GM21619 (cell line): ENCODE measurements at regions not wholly inside any gene's neighbourhood (a gene's known extent, or its start where the extent isn't known, plus 50 kb on each side); places are given as distances from the start of the nearest gene placed in this dataset.

ENCODE experiments used
- ATAC-seq: cut with Tn5 transposase; IDR thresholded peaks from one replicate; pipeline ENCODE4 v1.9.1; 2021; ENCODE audit not compliant: unreplicated experiment

- ATAC-seq: no peak
These were observed 387.3 kb downstream of the HS3ST3B1 start for GRCh38 chr17:14688134-14688533.

GRCh38 chr17:14672830-14673229, 371.9 kb downstream of the HS3ST3B1 start:
- no peak for ATAC-seq

DNA sequence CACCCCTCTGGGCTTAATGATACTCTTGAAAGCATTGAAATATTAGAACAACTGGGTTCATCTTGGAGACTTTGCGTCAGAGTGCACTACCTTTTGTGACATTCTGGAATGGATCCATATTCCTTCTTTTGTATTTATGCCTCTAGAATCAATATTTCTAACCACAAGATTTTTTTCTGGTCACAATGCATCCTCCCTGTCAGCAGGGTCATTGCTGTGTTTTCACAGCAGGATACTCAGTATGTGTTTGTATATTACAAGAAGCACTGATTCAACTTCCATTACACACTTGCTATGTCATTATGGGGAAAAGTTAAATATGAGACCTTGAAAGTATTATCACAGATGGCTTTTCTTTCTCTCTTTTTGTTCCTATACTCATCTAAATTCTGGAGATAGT, 370.0 kb downstream of the HS3ST3B1 start:
- no peak for ATAC-seq

GRCh38 chr17:14664511-14664910, 363.6 kb downstream of the HS3ST3B1 start:
- no peak for ATAC-seq

DNA sequence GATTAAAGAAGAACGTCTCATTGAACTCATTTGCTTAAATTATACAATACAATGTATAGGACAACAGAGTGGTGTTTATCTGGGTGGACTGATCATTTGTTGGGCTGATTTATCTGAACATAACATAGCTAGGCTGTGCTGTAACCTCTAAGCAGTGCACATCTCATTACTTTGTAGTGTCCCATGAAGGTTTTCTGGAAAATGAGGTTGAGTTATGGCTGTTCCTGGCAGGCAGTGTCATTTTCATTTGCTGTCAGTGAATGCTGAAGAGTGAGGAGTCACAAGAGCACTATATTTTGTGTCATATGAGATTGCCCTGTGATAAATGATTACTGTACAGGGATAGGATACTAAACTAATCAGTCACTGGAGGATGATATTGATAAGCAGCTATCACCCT, 340.2 kb downstream of the HS3ST3B1 start:
- no peak for ATAC-seq

DNA sequence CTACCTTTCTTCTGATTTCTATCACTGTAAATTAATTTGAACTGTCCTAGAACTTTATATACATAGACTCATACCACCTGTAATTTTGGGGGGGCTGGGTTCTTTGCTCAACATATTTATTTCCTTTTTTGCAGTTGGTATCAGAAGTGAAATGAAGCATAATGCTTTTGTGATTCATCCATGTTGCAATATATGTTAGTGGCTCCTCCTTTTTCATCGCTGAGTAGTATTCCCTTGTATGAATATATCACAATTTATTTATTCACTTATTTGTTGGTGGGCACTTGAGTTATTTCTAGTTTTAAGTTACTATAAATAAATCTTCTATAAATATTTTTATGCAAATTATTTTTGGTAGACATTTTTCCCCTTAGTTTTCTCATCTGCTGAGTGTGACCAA, 336.4 kb downstream of the HS3ST3B1 start:
- no peak for ATAC-seq

GRCh38 chr17:14630621-14631020, 329.7 kb downstream of the HS3ST3B1 start:
- no peak for ATAC-seq

GRCh38 chr17:14630046-14630445, 329.2 kb downstream of the HS3ST3B1 start:
- no peak for ATAC-seq

- no peak for ATAC-seq
These were observed 321.8 kb downstream of the HS3ST3B1 start for GRCh38 chr17:14622615-14623101.

- ATAC-seq: no peak
These were observed 321.1 kb downstream of the HS3ST3B1 start for GRCh38 chr17:14621826-14622614.

- ATAC-seq: no peak
These were observed 318.9 kb downstream of the HS3ST3B1 start for GRCh38 chr17:14619821-14620220.

DNA sequence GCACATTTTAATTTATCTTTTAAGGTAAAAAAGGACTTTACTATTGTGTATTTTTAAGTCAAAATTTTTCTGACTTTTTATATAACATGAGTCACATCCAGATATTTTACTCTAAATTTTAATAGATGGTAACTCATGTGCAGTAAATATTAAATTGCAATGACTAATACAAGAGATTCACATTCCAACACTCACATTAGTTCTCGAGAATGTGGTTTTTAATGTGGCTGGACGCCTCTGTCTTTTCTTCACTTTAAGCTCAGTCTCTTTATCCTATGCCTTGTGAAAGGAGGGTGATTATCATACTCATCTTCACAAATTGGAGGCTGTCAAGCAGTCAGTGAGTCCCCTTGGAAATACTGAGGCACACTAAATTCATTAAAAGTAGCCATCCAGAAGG, 315.6 kb downstream of the HS3ST3B1 start:
- no peak for ATAC-seq

GRCh38 chr17:14605267-14605599, 304.4 kb downstream of the HS3ST3B1 start:
- ATAC-seq: no peak

GRCh38 chr17:14604591-14605266, 303.8 kb downstream of the HS3ST3B1 start:
- no peak for ATAC-seq

DNA sequence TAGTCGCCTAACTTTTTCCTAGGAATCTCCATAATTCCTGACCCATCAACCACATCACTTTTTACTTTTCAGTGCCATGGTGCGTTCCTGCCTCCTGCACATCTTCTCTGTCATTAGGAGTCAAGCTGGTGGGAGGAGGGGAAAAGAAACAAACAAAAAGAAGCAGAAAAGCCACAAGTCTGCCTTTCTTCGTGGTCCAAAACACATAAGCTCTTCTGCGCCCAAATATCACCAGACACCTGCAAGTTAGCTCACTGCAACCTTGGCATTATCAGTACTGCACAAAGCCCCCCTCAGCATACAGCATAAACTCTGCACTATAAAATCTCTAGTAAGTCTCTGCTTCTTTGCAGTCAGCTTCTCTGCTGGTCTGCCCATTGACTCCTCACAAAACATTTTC, 295.3 kb downstream of the HS3ST3B1 start:
- ATAC-seq: no peak

- no peak for ATAC-seq
These were observed 294.8 kb downstream of the HS3ST3B1 start for GRCh38 chr17:14595656-14596055.

DNA sequence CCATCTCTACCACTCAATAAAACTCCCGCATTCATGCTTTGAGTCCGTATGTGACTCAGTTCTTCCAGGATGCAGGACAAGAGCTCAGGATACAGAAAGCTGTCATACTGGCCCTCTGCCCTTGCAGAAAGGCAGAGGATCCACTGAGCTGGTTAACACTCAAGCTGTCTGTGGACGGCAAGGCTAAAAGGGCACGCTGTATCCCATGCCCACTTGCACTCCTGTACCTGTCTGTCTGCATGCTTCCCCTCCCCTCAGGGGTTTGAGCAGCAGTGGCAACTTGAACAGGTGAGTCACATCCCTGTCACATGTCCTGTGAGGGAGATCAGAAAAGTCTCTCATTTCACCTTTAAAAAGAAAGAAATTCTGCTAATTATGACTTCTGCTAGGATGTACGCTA, 293.8 kb downstream of the HS3ST3B1 start:
- ATAC-seq: no peak

DNA sequence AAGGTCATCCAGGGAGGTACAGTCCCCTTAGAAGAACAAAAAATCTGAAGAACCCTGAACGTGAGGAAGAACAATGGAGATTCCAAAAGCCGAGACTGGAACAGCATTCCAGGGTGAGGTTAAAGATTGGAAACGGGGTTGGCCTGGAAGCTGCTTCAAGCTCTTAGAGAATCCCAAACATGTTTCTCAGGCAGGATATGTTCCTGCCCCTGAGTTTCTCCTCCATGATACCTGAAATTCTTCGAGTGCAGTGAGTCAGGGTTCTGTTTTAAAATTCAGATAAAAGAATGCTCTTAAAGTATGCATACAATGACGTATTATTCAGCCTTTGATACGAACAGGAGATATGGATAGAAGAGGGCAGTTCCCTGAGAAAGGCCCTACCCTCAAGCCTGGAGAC, 293.1 kb downstream of the HS3ST3B1 start:
- ATAC-seq: no peak

DNA sequence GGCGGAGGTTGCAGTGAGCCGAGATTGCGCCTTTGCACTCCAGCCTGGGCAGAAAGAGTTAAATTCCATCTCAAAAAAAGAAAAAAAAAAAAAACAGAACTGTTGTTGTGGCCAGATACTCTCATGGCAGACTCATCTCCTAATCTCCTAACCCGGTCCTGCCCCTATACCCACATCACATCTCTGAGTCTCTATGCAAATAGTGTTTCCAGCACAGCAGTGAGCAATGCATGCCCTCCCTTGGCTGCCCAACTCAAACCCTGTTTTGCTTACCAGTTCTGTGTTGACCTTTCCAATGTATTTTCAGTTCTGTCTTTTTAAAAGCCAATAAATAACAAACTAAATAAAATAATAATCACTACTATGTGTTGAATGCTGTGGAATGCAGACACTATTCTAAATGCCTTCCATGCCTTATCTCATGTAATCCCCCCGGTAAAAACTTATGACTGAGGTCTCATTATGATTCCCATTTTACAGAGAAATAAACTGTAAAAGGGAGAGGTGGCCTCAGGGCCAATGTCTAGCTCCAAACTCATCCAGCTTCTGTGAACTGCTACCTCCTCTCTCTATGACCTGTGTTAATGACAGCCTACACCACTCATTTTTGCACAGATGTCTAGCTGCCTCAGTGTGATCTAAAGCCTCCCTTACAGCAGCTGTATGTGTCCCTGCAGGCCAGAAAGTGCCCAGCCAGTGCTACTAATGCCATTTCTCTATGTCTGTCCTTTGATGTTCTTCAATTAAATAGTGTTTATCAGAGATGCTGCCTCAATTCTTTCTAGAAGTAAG, 289.8 kb downstream of the HS3ST3B1 start:
- no peak for ATAC-seq

GRCh38 chr17:14585099-14585498, 284.2 kb downstream of the HS3ST3B1 start:
- ATAC-seq: no peak

GRCh38 chr17:14582996-14583395, 282.1 kb downstream of the HS3ST3B1 start:
- no peak for ATAC-seq
